ENCODE measurements at regions not wholly inside any gene's neighbourhood (a gene's known extent, or its start where the extent isn't known, plus 50 kb on each side); places are given as distances from the start of the nearest gene placed in this dataset.
"Not testable (repeated sequence)": the region's sequence is repeated elsewhere in the genome, so short reads cannot be mapped to it uniquely, and the experiment has no call there.

- H3K9me3 Mint-ChIP-seq; DNase-seq (ENCODE audit: low spot score); H3K4me1 Mint-ChIP-seq (ENCODE audit: low read depth); H3K27me3 Mint-ChIP-seq (ENCODE audit: insufficient read depth); H3K36me3 Mint-ChIP-seq (ENCODE audit: low read depth); H3K4me3 Mint-ChIP-seq; H3K27ac Mint-ChIP-seq; intact Hi-C loops (cut with micrococcal nuclease): not testable (repeated sequence)
Observed at GRCh38 chr7:76854631-76855030, 177.5 kb downstream of the SPDYE17 start.

GRCh38 chr7:76852787-76853584 is 179.2 kb downstream of the SPDYE17 start:
- DNase-seq (ENCODE audit: low spot score); H3K36me3 Mint-ChIP-seq (ENCODE audit: low read depth); H3K9me3 Mint-ChIP-seq; H3K4me1 Mint-ChIP-seq (ENCODE audit: low read depth); H3K27me3 Mint-ChIP-seq (ENCODE audit: insufficient read depth); H3K4me3 Mint-ChIP-seq; H3K27ac Mint-ChIP-seq; intact Hi-C loops (cut with micrococcal nuclease): not testable (repeated sequence)

- H3K4me1 Mint-ChIP-seq (ENCODE audit: low read depth); H3K36me3 Mint-ChIP-seq (ENCODE audit: low read depth); H3K27me3 Mint-ChIP-seq (ENCODE audit: insufficient read depth); H3K4me3 Mint-ChIP-seq; H3K9me3 Mint-ChIP-seq; DNase-seq (ENCODE audit: low spot score); intact Hi-C loops (cut with micrococcal nuclease); H3K27ac Mint-ChIP-seq: not testable (repeated sequence)
Observed at GRCh38 chr7:76852362-76852761, 179.8 kb downstream of the SPDYE17 start.

GRCh38 chr7:76851617-76852016 is 180.5 kb downstream of the SPDYE17 start:
- intact Hi-C loops (cut with micrococcal nuclease); DNase-seq (ENCODE audit: low spot score); H3K27me3 Mint-ChIP-seq (ENCODE audit: insufficient read depth); H3K27ac Mint-ChIP-seq; H3K4me3 Mint-ChIP-seq; H3K4me1 Mint-ChIP-seq (ENCODE audit: low read depth); H3K36me3 Mint-ChIP-seq (ENCODE audit: low read depth); H3K9me3 Mint-ChIP-seq: not testable (repeated sequence)

- H3K36me3 Mint-ChIP-seq (ENCODE audit: low read depth); H3K4me1 Mint-ChIP-seq (ENCODE audit: low read depth): not testable (repeated sequence)
Observed at GRCh38 chr7:76849887-76850563, 182.1 kb downstream of the SPDYE17 start.

GRCh38 chr7:76839879-76840278 is 192.3 kb downstream of the SPDYE17 start:
- H3K27me3 Mint-ChIP-seq (ENCODE audit: insufficient read depth); DNase-seq (ENCODE audit: low spot score); H3K27ac Mint-ChIP-seq; intact Hi-C loops (cut with micrococcal nuclease); H3K4me3 Mint-ChIP-seq; H3K36me3 Mint-ChIP-seq (ENCODE audit: low read depth); H3K4me1 Mint-ChIP-seq (ENCODE audit: low read depth): not testable (repeated sequence)
- peaks cover 12% of the 10 kb centered on the region for H3K9me3 Mint-ChIP-seq

More at GRCh38 chr7:76849887-76850563, 182.1 kb downstream of the SPDYE17 start:
- DNase-seq (ENCODE audit: low spot score); H3K9me3 Mint-ChIP-seq; intact Hi-C loops (cut with micrococcal nuclease); H3K27ac Mint-ChIP-seq; H3K27me3 Mint-ChIP-seq (ENCODE audit: insufficient read depth); H3K4me3 Mint-ChIP-seq: not testable (repeated sequence)

GRCh38 chr7:76839214-76839613 is 192.9 kb downstream of the SPDYE17 start:
- H3K36me3 Mint-ChIP-seq (ENCODE audit: low read depth); intact Hi-C loops (cut with micrococcal nuclease); H3K27ac Mint-ChIP-seq; H3K4me1 Mint-ChIP-seq (ENCODE audit: low read depth); H3K4me3 Mint-ChIP-seq; H3K27me3 Mint-ChIP-seq (ENCODE audit: insufficient read depth); DNase-seq (ENCODE audit: low spot score): not testable (repeated sequence)
- peaks cover 12% of the 10 kb centered on the region for H3K9me3 Mint-ChIP-seq

- H3K4me3 Mint-ChIP-seq; H3K27ac Mint-ChIP-seq; H3K4me1 Mint-ChIP-seq (ENCODE audit: low read depth); H3K36me3 Mint-ChIP-seq (ENCODE audit: low read depth); DNase-seq (ENCODE audit: low spot score); intact Hi-C loops (cut with micrococcal nuclease); H3K27me3 Mint-ChIP-seq (ENCODE audit: insufficient read depth): not testable (repeated sequence)
- H3K9me3 Mint-ChIP-seq = peaks cover 12% of the 10 kb centered on the region
Observed at GRCh38 chr7:76838357-76838756, 193.8 kb downstream of the SPDYE17 start.

GRCh38 chr7:76829233-76829632 is 202.2 kb upstream of the POMZP3 start:
- H3K4me1 Mint-ChIP-seq (ENCODE audit: low read depth); H3K4me3 Mint-ChIP-seq; intact Hi-C loops (cut with micrococcal nuclease); DNase-seq (ENCODE audit: low spot score); H3K27ac Mint-ChIP-seq; H3K9me3 Mint-ChIP-seq; H3K36me3 Mint-ChIP-seq (ENCODE audit: low read depth); H3K27me3 Mint-ChIP-seq (ENCODE audit: insufficient read depth): not testable (repeated sequence)

GRCh38 chr7:76826181-76826580 is 199.1 kb upstream of the POMZP3 start:
- H3K4me3 Mint-ChIP-seq; H3K27ac Mint-ChIP-seq; H3K27me3 Mint-ChIP-seq (ENCODE audit: insufficient read depth); H3K4me1 Mint-ChIP-seq (ENCODE audit: low read depth); intact Hi-C loops (cut with micrococcal nuclease); H3K36me3 Mint-ChIP-seq (ENCODE audit: low read depth); H3K9me3 Mint-ChIP-seq; DNase-seq (ENCODE audit: low spot score): not testable (repeated sequence)

- H3K4me3 Mint-ChIP-seq; DNase-seq (ENCODE audit: low spot score); intact Hi-C loops (cut with micrococcal nuclease); H3K4me1 Mint-ChIP-seq (ENCODE audit: low read depth); H3K27me3 Mint-ChIP-seq (ENCODE audit: insufficient read depth); H3K9me3 Mint-ChIP-seq; H3K36me3 Mint-ChIP-seq (ENCODE audit: low read depth); H3K27ac Mint-ChIP-seq: not testable (repeated sequence)
Observed at GRCh38 chr7:76809856-76810255, 182.8 kb upstream of the POMZP3 start.

GRCh38 chr7:76807588-76808100 is 180.6 kb upstream of the POMZP3 start:
- H3K9me3 Mint-ChIP-seq; DNase-seq (ENCODE audit: low spot score); H3K4me3 Mint-ChIP-seq; intact Hi-C loops (cut with micrococcal nuclease); H3K27me3 Mint-ChIP-seq (ENCODE audit: insufficient read depth); H3K36me3 Mint-ChIP-seq (ENCODE audit: low read depth); H3K4me1 Mint-ChIP-seq (ENCODE audit: low read depth); H3K27ac Mint-ChIP-seq: not testable (repeated sequence)

GRCh38 chr7:76806460-76806859 is 179.4 kb upstream of the POMZP3 start:
- H3K27me3 Mint-ChIP-seq (ENCODE audit: insufficient read depth); DNase-seq (ENCODE audit: low spot score); intact Hi-C loops (cut with micrococcal nuclease); H3K9me3 Mint-ChIP-seq; H3K36me3 Mint-ChIP-seq (ENCODE audit: low read depth); H3K27ac Mint-ChIP-seq; H3K4me1 Mint-ChIP-seq (ENCODE audit: low read depth); H3K4me3 Mint-ChIP-seq: not testable (repeated sequence)
